Activated CD4-positive, alpha-beta T cell treated with anti-CD3 and anti-CD28 coated beads, Interleukin-2, amount 50 U/mL, for 4 hours (primary cell): ENCODE measurements at regions not wholly inside any gene's neighbourhood (a gene's known extent, or its start where the extent isn't known, plus 50 kb on each side); places are given as distances from the start of the nearest gene placed in this dataset.

Source experiments
- DNase-seq, 2 experiments: peaks; one replicate each; pipeline ENCODE4 v3.0.0-alpha.2; 2020

DNA sequence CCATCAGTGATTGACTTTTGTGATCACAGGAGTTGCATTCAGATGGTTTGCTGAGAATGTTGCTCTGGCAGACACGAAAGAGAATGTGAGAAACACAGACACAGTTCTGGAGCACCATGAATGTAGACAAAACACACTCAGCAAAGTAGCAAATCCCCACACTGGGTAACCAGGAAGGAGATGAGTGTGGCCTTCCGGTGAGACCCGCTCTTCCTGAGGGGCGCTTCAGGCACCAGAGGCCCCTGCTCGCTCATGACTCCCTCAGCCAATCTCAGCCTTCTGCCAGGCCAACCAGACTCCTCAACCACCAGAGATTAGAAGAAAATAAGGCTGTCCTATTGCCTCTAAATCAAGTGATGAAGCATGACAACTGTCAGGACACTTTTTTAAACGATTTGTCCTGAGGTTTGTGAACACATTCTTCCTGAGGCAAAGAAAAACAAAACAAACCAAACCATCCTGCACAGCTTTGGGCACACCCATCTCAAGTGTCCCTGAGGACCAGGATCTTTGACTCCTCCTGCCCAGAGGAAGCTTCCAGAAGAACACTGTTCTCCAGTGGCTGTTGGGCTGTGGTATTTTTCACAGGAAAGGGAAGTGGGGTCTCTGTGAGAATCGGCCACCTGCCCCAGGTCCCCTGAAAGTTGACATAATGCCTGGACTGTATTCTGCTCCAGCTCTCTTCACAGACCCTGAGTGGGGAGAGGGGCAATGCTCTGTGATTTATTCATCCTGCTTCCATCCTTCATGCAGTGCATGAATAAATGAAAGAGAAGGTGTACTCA, 152.8 kb downstream of the BCL11A start:
- no peak for DNase-seq

DNA sequence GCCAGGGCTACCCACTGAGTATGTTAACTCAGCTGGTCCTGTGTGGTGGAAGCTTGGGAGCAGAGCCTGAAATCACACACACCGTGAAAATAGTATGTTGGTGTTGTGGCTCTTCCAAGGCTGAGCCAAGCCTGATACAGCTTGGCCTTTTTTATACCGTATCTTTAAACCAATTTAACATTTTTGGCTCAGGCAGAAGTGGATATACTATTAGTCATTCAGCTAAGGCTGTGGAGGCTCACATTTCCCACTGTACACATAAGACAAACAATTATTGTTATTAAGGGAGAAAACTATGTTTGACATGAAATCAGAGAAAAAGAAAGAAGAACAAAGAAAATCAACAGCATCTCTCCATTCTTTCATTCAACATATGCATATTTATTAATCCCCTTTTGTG, 159.0 kb downstream of the BCL11A start:
- no peak for DNase-seq

GRCh38 chr2:60391649-60392375, 161.6 kb downstream of the BCL11A start:
- DNase-seq, result no peak

GRCh38 chr2:60391230-60391629, 162.2 kb downstream of the BCL11A start:
- no peak for DNase-seq

GRCh38 chr2:60386436-60386835, 167.0 kb downstream of the BCL11A start:
- DNase-seq, result no peak

GRCh38 chr2:60385648-60386047, 167.8 kb downstream of the BCL11A start:
- no peak for DNase-seq

DNA sequence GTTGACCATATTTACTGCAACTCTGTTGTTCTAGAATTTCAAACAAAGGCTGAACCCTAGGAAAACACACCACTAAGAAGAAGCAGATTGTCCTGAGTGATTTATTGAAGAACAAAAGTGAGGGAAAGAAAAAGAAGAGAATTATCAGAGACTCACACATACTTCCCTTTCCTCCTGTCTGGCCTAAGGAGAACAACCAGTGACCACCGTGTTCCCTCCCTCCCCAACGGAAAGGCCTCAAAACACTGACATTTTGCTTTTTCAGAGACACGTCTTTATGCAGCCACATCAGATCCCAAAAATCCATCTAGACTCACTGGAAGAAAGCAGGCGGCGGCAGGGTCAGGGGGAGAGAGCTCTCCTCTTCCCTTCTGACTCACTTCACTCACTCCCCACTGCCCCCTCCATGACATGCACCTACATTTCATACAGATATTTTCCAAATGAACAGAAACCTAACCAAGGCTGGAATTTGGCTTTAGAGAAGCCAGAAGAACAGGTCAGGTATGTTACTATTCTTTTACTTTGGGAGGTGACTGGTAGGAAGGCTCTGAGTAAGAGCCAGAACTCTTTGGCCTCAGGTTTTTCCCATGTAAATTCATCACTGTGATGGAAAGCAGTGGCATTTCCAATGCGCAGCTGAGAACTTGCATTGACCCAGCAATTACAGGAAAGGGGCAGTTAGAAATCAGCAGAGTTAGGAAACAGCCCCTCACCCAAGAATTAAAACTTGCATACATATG, 169.9 kb downstream of the BCL11A start:
- no peak for DNase-seq

DNA sequence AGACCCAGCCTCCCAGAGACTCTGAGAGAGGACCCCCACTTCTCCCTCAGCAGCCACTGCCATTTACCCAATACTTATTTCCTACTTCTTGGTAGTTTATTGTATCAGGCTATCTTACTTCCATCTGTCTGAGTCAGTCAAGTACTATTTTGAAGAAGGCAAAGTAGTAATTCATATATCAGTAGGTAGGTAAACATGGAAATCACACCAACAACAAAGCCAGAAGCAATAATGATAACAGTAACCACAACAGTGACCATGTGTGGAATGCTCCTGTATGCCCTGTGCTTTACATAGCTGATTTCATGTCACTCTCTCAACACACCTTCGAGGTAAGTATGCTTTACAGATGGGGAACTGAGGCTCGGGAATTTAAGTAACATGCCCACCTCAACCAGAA, 173.0 kb downstream of the BCL11A start:
- no peak for DNase-seq

DNA sequence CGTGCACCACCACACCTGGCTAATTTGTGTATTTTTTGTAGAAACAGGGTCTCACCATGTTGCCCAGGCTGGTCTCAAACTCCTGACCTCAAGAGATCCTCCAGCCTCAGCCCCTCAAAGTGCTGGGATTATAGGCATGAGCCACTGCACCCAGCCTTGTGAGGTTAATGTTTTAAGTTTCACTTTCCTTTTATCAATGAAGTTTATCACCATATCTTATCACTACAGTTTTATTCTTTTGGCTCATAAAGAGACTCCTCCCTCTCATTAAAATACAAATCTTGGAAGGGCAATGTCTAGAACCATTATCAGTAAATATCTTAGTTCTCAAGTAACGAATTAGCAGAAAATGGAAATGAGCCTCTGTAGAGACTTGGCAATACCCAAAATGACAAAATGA, 173.8 kb downstream of the BCL11A start:
- no peak for DNase-seq

DNA sequence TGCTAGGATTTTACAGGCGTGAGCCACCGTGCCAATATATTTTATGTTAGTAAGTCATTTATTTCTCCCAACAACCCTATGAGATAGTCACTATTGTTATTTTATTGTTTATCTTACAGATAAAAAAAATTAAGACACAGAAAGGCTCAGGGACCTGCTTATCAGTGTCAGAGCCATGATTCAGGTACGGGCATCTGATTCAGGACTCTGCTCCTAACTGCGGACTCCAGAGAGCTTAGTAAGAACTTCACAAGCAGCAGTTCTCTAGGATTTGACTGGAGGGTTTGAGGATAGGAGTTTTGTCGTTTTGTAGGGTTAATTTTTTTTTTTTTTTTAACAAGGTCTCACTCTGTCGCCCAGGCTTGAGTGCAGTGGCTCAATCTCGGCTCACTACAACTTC, 174.2 kb downstream of the BCL11A start:
- DNase-seq, result no peak

DNA sequence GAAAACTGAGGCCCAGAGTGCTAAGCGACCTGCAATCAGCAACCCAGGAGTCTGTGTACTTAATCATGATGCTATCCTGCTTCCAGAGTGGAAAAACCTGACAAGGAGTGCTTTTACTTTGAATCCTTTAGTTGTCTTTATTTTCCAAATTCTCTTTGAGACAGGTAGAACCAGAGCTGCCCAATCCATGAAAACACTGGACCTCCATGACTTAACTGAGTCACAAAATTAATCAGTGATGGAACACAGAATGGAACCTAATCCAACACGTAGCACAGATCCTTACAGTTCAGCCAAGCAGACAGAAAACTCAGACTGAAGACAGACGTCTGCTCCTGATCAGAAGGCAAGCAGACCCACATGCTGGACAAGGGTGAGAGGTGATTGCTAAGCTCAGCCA, 175.6 kb downstream of the BCL11A start:
- DNase-seq, result no peak

GRCh38 chr2:60376252-60376651, 177.2 kb downstream of the BCL11A start:
- no peak for DNase-seq

DNA sequence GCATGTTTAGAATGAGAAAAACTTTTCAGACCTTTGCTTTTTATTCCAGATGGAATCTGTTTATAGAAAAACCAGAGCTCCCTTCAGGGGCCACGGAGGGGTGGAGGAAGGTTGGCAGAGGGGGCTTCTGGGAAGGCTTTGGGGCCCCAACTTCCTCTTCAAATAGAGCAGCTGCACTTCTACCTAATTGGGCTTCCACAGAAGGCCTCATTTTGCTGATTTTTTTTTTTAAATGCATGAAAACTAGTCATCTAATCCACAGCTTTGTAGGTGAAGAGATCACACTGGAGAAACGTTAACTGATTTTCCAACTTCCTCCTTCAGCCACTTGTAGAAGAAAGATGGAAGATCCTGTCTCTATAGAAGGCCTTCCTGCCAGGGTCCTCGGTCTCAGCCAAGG, 181.8 kb downstream of the BCL11A start:
- no peak for DNase-seq

DNA sequence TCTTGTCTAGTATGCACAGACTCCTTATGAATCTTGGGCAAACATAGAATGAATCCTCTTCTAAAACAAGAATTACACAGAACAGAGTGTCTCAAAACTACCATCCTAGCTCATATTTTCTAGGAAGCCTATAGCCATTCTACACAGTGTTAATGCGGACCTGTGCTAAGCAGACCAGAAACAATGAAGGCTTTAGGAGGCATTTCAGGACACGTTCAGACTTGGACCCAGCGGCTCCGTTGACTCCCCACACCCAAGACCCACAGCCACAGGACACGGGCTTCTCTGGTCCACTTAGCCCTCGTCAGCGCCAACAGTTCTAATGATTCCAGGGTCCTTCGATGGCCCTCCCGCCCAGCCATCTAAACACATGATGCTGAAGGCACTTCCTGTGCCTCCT, 182.2 kb downstream of the BCL11A start:
- no peak for DNase-seq

DNA sequence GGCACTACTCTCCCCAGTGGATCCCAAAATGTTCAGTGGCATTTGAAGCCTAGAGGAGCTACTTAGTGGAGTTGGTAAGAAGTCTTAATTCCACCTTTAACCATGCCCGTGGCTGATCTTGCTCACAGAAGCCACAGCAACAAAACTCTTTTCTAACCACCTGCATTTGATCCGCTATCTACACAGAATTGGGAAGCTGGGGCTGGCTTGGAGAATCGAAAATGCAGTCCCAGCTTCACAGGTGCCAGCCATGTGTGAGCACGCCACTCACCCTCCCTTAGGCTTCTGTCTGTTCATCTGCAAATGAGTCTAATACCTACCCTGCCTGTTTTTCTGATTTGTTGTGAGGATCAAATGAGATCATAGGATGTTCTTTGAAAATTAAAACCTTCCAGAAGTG, 182.6 kb downstream of the BCL11A start:
- DNase-seq, result no peak

- DNase-seq, result no peak
These were observed 185.0 kb downstream of the BCL11A start for GRCh38 chr2:60368456-60368855.

GRCh38 chr2:60366135-60366712, 187.2 kb downstream of the BCL11A start:
- DNase-seq, result no peak

DNA sequence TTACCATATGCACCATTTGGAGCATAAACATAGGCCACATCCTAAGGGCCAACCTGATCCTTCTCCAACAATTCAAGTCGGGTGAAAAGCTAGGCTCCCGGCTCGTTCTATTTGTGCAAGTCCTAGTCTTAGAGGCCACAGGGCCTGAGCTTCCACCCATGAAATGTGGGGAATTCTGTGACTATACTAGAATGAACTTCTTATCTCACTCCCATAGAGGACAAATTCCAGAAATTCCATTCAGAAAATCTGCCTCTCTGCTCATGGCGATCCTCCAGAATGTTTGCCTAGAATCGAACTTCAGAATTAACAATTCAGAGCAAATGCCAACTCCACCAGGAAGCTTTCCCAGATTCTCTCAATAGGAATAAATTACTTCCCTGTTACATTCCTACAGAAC, 187.9 kb downstream of the BCL11A start:
- DNase-seq, result no peak

- DNase-seq, result no peak
These were observed 189.0 kb downstream of the BCL11A start for GRCh38 chr2:60364491-60364890.

- DNase-seq, result no peak
These were observed 192.0 kb downstream of the BCL11A start for GRCh38 chr2:60361498-60361897.

GRCh38 chr2:60359569-60359968, 193.9 kb downstream of the BCL11A start:
- no peak for DNase-seq

DNA sequence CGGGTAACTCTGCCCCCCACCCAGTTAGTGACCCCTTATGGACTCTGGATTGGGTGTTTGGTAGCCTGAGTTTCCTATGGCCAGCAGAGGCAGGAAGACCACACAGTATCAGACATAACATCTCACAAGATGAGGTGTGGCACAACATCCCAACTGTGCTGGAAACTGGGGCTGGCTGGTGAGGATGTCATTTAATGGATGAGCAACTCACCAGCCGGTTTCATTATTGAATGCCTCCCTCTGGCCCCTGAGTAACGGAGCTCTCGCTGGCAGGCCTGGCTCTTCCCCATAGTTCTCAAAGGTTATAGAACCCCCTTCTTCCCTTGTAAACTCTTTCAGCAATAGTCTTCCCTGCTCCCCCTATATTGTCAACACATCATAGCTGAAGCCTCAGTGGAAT, 195.0 kb downstream of the BCL11A start:
- DNase-seq, result no peak

GRCh38 chr2:60357996-60358395, 195.5 kb downstream of the BCL11A start:
- DNase-seq, result no peak

DNA sequence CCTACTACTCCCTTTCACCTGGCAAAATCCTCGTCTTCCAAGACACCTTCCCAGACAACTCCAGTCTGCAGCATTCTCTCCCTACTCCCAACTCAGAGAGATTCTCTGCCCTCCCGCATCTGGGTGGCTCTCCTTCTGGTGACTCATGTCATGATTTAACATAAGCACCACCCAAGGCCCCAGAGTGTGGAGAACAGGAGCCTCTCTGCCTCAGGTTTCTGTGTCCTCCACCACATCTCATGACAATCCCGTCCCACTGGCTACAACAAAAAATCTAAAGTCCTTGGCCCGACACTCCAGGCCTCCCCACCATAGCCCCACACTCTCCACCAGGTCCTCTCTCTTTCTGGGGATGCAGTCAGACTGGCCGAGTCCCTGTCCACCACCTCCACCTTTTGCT, 197.1 kb downstream of the BCL11A start:
- no peak for DNase-seq
